SK-N-SH treated with all-trans-retinoic acid at 6 μM for 48 hours (cell line): ENCODE measurements at regions not wholly inside any gene's neighbourhood (a gene's known extent, or its start where the extent isn't known, plus 50 kb on each side); places are given as distances from the start of the nearest gene placed in this dataset.

Experiments
- BACH2 ChIP-seq: fragments of 250-450 bp; sonication (Bioruptor Pico); IDR thresholded peaks from 2 replicates; pipeline ENCODE4 v1.9.0; 2021; ENCODE audit warnings: mild to moderate bottlenecking, borderline replicate concordance
- CSDC2 ChIP-seq: fragments of 250-450 bp; sonication (Bioruptor Pico); IDR thresholded peaks from 2 replicates; pipeline ENCODE4 v1.5.0; 2020; ENCODE audit warnings: mild to moderate bottlenecking, moderate library complexity
- ISL1 ChIP-seq: fragments of 250-450 bp; sonication (Bioruptor Pico); IDR thresholded peaks from 2 replicates; pipeline ENCODE4 v2.1.2; 2022; ENCODE audit warnings: mild to moderate bottlenecking, moderate library complexity
- OSR1 ChIP-seq: fragments of 250-450 bp; sonication (Bioruptor Pico); IDR thresholded peaks from 2 replicates; pipeline ENCODE4 v1.8.0; 2022; ENCODE audit warnings: moderate library complexity, mild to moderate bottlenecking, inconsistent platforms
- TOX ChIP-seq: fragments of 250-450 bp; sonication (Bioruptor Pico); IDR thresholded peaks from 2 replicates; pipeline ENCODE4 v1.8.0; 2021; ENCODE audit warnings: mild to moderate bottlenecking, moderate library complexity, borderline replicate concordance
- ZNF565 ChIP-seq: fragments of 450-650 bp; formaldehyde crosslinking; conservative IDR thresholded peaks from 2 replicates; pipeline ENCODE4 v1.5.0; 2020; ENCODE audit warnings: low read depth, mild to moderate bottlenecking, moderate library complexity

- no peak for TF ChIP-seq BACH2 (CRISPR knock-in tag)
- TF ChIP-seq OSR1 (CRISPR knock-in tag): no peak
- no peak for TF ChIP-seq TOX (CRISPR knock-in tag)
- no peak for TF ChIP-seq ZNF565 (CRISPR knock-in tag)
- TF ChIP-seq CSDC2 (CRISPR knock-in tag): no peak
- TF ChIP-seq ISL1 (CRISPR knock-in tag): no peak
Observed at GRCh38 chr4:160326110-160326509, 1223.2 kb downstream of the RAPGEF2 start.
